SK-N-SH treated with all-trans-retinoic acid at 6 μM for 48 hours (cell line): ENCODE measurements at regions not wholly inside any gene's neighbourhood (a gene's known extent, or its start where the extent isn't known, plus 50 kb on each side); places are given as distances from the start of the nearest gene placed in this dataset.

Source experiments
- ARNTL ChIP-seq: fragments of 450-650 bp; formaldehyde crosslinking; IDR thresholded peaks from 2 replicates; pipeline ENCODE4 v1.5.0; 2020; ENCODE audit warnings: low read depth, mild to moderate bottlenecking, moderate library complexity, borderline replicate concordance
- ESRRG ChIP-seq: fragments of 250-450 bp; sonication (Bioruptor Pico); IDR thresholded peaks from 2 replicates; pipeline ENCODE4 v1.6.1; 2021; ENCODE audit warnings: mild to moderate bottlenecking
- ZNF565 ChIP-seq: fragments of 450-650 bp; formaldehyde crosslinking; conservative IDR thresholded peaks from 2 replicates; pipeline ENCODE4 v1.5.0; 2020; ENCODE audit warnings: low read depth, mild to moderate bottlenecking, moderate library complexity

- TF ChIP-seq ARNTL (CRISPR knock-in tag) = no peak
- no peak for TF ChIP-seq ZNF565
- no peak for TF ChIP-seq ESRRG (CRISPR knock-in tag)
Measured at GRCh38 chr15:26166429-26166828, 303.3 kb upstream of the ATP10A start.
